ENCODE measurements at regions not wholly inside any gene's neighbourhood (a gene's known extent, or its start where the extent isn't known, plus 50 kb on each side); places are given as distances from the start of the nearest gene placed in this dataset.

- no peak for TF ChIP-seq CTCF (IDR thresholded peaks at IDR 0.05)
- no peak for TF ChIP-seq POLR2A (IDR thresholded peaks at IDR 0.05)
These were observed 409.2 kb upstream of the EPHA7 start for GRCh38 chr6:93828553-93828952.
